ENCODE measurements at regions not wholly inside any gene's neighbourhood (a gene's known extent, or its start where the extent isn't known, plus 50 kb on each side); places are given as distances from the start of the nearest gene placed in this dataset.

DNA sequence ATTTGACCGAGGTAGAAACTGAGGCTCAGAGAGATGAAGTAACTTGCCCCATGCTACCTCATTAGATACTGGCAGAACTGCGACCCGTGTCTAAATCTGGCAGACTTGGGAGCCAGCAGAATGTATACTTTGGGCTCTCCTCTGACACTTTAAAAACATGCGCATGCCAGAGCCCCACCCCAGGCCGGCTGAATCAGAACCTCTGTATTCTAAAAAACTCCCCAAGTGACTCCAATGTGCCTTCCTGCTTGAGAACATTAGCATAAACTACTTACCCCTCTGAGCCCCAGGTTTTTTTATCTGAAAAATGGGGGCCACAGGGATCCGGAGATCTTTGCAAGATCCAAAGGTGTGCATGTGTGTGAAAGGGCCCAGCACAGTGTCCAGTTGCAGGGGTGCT lies 344.7 kb upstream of the USP24 start:
- no peak for DNase-seq (ENCODE audit: low read depth)

DNA sequence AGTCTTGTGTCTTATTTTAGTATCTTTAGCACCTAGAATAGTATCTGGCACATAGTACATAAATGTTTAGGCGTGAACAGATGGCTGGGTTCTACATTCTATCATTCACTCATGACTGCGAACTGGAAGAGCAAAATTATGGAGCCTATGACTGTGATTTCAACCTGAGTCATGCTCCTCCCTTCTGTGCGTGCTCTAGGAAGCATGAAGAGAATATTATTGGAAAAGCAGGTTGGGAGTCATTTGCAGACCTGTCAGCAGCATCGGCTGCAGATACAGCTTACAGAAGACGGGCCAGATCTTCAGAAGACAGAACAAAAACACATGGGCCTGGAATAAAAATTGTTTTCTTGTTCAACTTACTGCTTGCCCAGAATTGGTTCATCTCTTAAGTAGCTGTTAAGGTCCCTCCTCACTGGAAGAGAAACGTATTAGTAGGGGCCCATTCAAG lies 344.0 kb upstream of the USP24 start:
- DNase-seq (ENCODE audit: low read depth), result no peak

DNA sequence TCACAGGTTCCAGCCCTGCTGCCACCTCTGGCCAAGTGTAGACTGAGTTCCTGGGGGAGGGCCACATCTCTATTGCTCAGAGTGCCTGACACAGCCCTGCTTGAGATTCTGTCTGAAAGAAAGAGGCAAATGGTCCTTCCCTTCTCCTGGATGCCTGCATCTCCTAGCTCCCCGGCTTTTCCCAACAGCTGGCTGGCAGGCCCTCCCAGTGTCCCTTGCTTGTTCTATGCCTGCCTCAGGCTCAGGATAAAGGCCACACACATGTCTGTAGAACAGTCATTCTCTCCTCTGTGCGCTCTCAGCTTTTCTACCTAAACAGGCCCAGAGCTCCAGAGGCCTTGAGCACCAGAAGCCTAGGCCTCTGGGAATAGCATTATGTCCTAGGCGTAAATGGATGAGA lies 343.4 kb upstream of the USP24 start:
- DNase-seq (ENCODE audit: low read depth), result no peak

DNA sequence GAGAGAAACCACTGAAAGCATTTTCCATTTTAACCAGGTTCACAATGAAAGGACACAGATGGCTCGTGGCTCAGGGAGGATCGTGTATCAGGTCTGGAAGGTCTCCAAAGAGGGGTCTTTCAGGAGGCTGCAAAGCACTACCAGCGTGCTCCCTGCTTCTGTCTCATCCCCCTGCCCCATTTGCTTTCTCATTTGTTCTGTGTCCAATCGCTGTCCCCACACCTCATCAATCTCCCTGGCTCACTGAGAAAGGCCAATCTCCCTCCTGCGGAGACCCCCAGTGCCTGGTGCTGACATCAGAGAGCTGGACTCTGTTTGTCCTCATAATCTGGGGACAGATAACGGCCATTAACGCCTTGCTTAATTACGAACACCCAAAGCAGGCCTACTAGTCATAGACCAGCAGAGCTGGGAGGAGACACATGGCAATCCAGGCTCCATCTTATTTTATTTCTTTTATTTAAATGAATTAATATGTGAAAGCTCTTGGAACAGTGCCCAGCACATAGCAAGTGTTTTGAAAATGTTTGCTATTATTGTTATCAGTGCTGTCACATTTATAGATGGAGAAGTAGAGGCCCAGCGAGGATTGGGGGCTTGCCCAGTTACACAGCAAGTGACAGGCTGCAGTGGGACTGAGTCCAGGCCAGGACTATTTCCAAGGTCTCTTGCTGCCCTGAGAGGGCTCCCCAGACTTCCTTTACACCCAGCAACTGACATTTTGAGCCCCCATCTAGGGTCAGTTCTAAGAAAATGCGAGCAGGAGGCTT lies 341.0 kb upstream of the USP24 start:
- no peak for DNase-seq (ENCODE audit: low read depth)

- DNase-seq (ENCODE audit: low read depth), result no peak
Observed at GRCh38 chr1:55554611-55555010, 339.4 kb upstream of the USP24 start.

DNA sequence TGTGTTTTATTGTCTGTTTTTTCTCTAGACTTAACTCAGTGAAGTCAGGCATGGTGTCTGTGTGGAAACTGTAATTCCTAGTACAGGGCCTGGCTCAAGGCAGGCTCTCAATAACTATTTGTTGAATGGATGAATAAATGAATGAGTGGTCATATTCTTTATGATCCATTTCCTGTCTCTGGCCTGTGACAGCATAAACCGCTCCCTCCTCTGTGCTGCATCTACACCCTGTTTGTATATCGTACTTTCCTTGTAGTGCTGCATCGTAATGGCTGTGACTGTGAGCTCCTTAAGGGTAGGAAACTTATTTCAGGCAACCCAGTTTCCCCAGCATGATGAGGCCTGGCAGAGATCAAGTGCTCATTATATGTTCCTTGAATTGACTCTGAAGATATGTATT lies 337.5 kb upstream of the USP24 start:
- DNase-seq (ENCODE audit: low read depth), result no peak

DNA sequence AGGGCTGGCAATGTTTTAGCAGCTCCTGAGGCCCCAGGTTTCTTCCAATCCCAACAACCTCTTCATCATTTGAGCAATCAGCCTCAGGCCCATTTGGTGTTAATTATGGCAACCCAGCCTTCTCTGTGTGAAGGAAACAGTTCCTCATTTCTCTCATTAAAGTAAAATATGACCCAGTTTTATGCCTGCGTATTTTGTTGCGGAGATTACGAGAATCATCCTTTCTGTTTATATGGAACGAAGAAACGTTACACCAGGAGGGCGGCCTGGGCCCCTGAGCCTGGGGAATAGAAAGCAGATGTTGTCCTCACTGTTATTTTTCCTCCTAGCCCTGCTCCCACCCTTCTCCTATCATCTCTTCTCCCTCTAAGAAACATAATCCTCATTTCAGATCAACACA lies 332.2 kb upstream of the USP24 start:
- no peak for DNase-seq (ENCODE audit: low read depth)

- DNase-seq (ENCODE audit: low read depth), result no peak
Observed at GRCh38 chr1:55546553-55546952, 331.4 kb upstream of the USP24 start.

DNA sequence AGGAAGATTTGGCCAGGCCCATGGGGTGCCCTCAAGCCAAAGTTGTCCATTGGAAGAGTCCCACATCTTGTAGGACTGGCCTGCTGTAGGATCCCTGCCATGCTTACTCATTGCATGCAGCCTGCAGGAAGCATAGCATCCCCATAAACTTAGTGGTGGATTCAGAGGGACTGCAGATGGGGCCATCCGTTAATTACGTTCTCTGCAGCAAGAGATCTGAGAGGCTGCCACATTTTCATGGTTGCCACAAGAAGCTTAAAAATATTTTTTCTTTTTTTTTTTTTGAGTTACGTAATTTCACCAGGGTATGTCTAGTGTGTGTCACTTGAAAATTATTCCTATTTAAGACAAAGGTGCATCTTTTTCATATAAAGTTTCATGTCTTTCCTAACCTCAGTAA lies 329.7 kb upstream of the USP24 start:
- no peak for DNase-seq (ENCODE audit: low read depth)

DNA sequence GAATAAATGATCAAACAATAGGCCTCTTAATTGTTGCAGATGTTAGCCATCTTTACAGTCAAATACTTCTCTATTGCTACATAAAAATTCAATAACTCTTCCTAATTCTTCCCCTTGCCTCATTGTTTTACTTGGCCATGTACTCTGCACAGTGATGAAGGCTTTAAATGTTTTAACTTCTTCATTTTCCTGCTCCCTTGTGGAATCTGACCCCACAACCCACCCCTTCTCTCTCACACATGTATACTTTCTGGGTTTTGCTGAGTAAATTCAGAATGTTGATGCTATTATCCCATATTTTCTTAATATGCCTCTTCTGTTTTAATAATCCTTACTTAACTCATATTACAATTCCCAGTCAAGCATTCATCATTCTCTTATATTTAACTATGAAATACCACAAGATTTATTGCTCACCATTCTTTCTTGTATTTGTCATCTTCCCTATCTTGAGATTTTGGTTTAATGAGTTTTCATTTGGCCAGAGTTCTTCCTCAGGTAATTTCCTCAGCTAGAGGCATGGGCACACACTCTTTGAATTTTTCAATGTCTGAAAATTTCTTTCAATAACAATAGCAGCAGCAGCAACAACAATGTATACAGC lies 327.8 kb upstream of the USP24 start:
- DNase-seq (ENCODE audit: low read depth), result no peak

GRCh38 chr1:55541296-55541695 lies 326.1 kb upstream of the USP24 start:
- no peak for DNase-seq (ENCODE audit: low read depth)

GRCh38 chr1:55539652-55540512 lies 324.7 kb upstream of the USP24 start:
- no peak for DNase-seq (ENCODE audit: low read depth)

DNA sequence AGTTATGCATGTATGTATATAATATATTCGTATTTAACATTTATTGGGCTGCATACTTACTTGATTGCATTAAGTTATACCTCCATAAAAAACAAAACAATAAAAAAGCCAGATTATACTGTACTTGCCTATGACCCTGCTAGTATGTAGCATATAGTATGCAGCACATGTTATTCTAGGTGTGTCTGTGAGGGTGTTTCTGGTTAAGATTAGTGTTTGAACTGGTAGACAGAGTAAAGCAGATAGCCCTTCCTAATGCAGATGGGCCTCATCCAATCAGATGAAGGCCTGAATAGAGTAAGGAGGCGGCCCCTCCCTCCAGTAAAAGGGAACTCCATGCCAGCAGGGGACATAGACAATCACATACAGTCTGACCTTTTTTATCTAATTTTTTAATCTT lies 323.3 kb upstream of the USP24 start:
- no peak for DNase-seq (ENCODE audit: low read depth)

GRCh38 chr1:55536545-55536865 lies 321.3 kb upstream of the USP24 start:
- DNase-seq (ENCODE audit: low read depth), result no peak

DNA sequence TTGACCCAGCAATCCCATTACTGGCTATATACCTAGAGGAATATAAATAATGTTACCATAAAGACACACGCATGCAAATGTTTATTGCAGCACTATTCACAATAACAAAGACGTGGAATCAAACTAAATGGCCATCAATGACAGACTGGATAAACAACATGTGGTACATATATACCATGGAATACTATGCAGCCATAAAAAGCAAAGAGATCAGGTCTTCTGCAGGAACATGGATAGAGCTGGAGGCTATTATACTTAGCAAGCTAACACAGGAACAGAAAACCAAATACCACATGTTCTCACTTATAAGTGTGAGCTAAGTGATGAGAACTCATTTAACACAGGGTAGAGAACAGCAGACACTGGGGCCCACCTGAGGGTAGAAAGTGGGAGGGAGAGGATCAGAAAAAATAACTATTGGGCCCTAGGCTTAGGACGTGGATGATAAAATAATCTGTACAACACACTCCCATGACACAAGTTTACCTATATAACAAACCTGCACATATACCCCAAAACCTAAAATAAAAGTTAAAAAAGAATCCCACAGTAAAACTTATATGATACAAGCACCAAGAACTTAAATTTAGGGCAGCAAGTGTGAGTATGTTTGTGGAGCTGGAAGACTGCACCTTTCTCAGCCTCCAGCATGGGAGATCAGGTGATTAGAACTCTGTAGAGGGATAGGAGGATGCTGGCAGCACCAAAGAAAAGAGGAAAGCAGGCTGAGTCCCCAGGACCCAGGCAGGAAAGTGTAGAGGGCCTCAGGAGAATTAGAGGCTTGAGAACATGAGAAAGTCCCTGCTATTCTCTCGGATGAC lies 320.8 kb upstream of the USP24 start:
- DNase-seq (ENCODE audit: low read depth), result no peak

- DNase-seq (ENCODE audit: low read depth), result no peak
Observed at GRCh38 chr1:55534565-55535121, 319.5 kb upstream of the USP24 start.

- no peak for DNase-seq (ENCODE audit: low read depth)
Observed at GRCh38 chr1:55531644-55532043, 316.5 kb upstream of the USP24 start.

DNA sequence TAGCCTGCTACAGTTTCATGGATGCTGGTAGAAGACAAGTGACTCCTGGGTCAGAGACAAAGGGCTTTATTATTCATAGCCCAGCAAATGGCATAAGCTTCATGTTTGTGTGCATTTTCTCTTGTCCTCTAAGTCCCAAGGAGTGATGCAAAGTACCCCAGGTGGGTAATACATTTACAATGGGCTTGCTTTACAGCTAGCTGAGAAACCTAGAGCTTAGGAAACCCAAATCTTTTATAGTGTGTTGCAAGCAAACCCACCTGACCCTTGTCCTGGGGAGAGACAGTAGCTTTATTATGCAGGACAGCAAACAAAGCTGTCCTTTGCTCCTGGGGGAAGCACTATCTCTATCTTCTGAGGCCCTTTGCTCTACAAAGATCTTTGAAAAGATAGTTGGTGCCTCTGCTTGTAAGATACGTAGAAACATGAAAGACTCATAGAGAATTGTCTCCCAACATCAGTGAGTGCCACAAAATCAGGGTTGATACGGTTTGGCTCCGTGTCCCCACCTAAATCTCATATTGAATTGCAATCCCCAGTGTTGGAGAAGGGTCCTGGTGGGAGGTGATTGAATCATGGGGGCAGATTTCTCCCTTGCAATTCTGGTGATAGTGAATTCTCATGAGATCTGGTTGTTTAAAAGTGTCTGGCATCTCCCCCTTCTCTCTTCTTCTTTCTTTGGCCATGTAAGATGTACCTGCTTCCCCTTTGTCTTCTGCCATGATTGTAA lies 315.8 kb upstream of the USP24 start:
- DNase-seq (ENCODE audit: low read depth), result no peak

DNA sequence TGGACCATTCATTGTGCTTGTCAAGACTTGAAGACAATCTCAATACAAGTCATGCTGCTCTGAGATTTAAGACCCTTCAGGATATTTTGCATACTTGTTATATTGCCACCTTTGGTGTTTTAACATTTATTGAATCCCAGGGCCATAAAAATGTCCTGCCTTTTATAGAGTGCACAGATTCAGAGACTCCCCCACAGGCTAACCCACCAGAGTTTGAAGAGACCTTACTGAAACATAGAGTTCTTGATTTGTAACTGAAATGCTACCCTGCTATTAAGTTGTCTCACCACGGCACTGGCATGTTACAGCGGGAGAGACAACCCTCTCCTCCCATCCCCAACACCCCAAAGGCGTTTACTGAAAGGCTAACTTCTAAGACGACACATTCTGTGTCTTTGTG lies 313.9 kb upstream of the USP24 start:
- DNase-seq (ENCODE audit: low read depth), result no peak

DNA sequence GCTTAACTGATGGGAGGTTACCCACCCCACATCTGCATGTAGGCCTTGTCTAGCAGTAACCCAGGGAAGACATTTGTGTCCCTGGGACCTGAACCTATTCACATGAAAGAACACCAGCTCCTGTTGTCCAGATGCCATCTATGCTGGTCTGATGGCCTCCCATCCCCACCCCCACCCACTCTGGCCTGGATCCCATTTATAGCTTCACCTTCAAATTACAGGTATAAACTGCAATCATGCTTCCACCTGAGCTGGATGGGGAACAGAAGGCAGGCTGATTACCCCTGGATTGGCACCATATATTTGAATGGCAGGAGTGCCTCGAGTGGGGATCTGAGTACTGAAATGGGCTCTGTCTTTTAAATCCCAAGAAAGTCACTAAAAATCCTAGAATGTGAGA lies 312.7 kb upstream of the USP24 start:
- no peak for DNase-seq (ENCODE audit: low read depth)

- DNase-seq (ENCODE audit: low read depth), result no peak
Observed at GRCh38 chr1:55526716-55527115, 311.6 kb upstream of the USP24 start.
